ENCODE measurements at regions not wholly inside any gene's neighbourhood (a gene's known extent, or its start where the extent isn't known, plus 50 kb on each side); places are given as distances from the start of the nearest gene placed in this dataset.

DNA sequence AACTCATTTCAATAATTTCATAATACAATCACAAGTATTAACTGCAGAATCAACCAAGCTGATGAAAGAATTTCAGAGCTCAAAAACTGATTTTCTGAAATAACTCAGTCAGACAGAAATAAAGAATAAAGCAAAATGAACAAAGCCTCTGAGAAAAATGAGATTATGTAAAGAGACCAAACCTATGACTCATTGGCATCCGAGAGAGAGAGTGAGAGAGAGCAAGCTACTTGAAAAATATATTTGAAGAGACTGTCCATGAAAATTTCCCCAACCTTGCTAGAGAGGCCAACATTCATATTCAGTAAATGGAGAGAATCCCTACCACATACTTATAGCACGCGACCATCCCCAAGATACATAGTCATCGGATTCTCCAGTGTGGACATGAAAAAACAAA is 1376.4 kb downstream of the CDH11 start:
- no peak for DNase-seq

DNA sequence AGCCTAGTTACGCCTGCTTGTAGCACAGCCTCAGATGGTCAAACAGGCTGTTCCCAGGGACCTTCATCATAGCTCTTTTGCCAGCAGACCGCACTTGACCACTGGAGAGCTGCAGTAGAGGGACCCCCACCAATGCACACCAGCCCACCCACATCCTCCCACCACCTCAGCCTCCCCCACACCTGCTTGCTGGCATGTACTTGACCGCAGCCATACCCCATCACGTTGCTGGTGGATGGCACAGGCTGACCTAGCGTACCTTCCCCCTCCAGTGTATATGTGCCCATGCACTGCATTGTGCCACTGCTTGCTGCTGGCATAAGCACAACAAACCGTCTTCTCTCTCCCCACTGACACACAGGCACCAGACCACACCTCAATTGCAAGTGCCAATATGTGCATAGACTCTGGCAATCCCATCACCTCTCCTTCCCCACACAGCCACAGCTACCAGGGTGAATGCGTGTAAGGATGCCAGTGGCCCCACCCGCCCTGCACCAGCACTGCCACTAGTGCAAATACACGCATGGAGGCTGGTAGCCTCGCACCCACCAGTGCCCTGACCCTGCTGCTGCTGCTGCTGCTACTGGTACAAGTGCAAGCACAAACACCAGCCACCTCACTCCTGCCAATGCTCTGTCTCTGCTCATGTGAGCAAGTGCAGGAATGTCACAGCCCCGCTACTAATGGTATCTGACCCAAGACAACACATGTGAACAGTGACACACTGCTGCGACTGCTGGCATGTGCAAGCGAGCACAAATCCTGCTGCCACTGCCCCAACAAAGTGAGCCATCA is 1377.6 kb downstream of the CDH11 start:
- no peak for DNase-seq

DNA sequence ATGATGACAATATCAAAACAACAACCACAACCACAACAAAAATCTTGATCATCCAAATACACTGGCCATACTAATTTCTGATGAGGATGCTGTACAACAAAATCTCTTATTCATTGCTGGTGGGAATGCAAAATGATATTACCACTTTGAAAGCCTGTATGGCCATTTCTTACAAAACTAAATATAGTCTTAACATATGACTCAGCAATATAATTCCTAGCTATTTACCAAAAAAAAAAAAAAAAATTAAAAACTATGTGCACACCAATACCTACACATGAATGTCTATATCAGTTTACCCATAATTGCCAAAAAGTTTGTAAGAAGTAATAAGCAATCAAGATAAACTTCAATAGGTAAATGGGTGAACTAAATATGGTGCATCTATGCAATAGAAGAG is 1379.7 kb downstream of the CDH11 start:
- DNase-seq = no peak

DNA sequence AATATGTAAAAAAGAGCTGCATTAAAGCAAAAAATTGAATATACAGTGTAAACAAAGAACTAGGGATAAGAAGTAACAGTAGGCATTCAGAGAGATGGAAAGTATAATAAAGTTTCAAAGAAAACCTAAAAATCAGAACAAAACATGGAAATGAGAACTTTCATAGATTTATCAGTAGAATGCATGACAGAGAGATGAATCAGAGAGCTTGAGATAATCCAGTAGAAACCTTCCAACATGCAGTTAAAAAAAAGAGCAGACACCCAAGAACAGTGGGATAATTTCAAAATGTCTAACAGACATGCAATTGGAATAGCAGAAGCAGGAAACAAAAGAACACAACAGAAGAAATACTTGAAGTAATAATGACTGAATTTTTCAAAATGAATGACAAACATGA is 1384.2 kb downstream of the CDH11 start:
- no peak for DNase-seq

DNA sequence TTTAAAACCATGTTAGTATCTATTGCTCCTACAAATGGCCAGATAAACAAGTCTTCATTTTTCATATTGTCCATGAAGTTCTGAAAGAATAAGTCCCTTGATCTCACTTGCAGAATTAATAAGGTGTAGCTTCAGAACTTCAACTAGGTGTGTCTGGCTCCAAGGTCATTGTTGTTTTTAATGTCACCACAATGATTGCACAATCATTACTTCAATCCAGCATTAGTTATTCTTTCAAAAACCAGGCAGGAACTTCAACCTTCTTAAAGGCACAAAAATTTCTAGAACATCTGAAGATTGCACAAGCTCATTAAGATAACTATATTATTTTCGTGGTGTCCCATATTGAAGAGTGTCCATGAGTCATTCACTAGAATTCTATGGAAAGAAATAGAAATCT is 1386.4 kb downstream of the CDH11 start:
- no peak for DNase-seq

DNA sequence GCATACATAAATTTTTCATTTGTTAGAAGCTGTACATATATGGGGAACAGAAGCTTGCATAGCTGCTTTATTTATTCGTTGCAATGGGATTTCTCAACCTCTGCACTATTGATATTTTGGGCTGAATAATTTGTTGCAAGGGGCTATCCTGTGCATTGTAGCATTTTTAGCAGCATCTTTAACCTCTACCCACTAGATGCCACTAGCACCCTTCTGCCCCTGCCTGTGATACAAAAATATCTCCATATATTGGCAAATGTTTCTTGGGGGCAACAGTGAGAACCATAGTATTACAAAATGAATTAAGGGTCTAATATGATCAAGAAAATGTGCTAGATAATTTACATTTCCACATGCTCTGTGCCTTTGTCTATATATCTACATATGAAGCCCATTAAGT is 1401.0 kb downstream of the CDH11 start:
- DNase-seq = no peak

DNA sequence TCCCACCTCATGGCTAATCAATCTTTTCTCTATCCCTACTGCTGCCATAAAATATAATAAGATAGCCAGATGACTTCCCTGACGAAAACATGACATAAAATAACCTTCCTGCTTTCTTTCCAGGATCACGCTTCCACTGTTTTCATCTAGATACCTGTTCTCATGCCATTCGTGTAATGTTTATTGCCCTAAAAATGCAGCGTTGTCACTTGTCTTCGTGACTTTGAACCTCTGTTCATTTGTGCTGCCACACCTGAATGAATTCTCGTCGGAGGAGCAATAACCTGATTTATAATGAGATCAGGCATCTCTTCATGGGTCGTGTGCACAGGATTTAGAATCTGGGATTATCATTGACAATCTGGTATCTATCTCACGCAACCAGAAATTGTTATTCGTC is 1401.9 kb downstream of the CDH11 start:
- DNase-seq = no peak

DNA sequence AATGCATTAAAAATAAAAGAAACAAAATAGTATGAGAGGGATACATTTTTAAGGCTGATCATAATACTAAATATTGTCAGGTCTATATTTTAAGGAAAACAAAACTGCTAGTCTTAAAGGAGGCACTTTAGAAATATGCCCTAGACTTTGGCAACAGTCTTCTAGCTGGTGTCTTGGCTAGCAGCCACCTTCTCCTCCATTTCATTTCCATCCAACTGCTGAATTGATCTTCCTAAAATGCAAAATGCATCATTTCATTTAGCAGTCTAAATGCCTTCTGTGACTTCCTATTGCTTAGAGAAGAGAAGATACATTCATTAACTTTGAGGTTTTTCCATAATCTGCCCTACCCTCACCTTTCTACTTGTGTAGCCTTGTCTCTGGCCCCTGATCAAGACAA is 1404.1 kb downstream of the CDH11 start:
- DNase-seq = no peak

DNA sequence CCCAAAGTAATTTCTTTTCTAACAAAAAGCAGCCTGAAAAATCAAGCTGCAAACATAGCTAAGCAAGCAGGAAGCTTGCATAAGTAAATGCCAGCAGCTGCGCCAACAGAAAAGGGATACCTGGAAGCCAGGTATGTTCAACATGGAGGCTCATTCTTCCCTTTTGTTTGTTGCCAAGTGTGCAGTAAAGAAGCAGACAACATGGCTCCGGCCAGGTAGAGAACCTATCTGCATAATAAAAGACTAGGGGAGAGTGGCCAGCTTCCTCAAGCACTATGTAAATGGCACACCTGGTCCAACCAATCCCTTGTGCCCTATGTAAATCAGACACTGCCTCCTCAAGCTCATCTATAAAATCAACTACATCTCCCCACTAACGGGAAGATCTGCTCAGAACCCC is 1407.0 kb downstream of the CDH11 start:
- DNase-seq = no peak

DNA sequence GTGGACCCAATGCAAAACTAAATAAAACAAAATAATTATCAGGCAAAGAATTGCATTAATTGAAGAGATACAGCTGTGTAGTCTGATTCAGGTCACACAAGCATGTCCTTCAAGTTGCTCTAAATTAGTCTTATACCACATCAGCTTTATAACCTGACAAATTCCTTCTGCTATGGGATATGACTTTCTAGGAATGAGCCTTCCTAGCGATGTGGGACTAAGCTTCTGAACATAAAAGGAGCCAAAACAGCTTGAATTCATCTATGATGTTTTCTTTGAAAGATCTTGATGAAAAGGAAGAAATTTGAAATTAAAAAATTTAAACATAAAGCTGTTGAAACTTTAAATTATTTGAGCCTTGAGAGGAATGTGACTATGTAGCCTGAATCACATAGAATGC is 1409.1 kb downstream of the CDH11 start:
- no peak for DNase-seq

DNA sequence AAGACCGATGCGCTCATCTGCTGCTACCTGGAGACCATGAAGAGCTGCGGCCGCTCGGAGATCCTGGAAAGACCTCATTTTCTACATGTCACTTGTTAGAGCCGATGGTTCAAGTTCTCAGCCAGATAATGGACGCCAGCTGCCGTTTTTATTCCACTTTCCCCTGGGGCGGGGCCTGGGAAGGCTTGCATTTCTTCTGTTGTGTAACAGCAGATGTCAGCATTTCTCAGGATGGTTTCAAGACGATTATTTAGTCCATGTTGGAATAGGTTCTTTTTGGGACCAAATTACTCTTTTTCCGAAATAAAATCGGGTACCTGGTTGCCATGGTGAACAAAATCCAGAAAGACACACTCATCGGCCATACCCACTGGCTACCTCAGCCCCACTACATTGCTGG is 1418.3 kb downstream of the CDH11 start:
- no peak for DNase-seq

DNA sequence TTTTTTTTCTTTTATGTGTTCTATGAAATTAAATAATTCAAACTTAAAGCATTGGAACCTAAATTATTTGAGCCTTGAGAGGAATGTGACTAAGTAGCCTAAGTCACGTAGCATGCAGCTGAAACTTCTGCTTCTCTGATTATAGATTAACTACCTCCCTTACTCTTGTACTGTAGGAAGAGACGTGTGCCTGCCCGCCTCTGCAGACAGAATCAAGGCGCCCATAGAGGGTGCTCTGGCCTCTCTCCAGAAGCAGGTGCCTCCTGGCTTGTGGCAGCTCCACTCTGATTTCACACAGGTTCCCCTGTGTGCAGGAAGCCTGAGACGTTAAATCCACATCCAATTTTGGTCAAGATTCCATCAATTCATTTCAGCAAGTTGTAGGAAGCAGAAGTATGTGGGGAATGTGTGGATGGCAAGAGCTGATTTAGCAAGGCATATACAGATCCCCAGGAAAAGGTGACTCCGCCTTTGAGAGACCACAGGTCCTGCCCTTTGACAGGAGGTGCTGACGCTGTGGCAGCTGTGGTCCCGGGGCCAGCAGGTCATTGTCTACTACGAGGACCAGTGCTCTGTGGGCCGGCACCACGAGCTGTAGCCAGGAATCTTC is 1418.8 kb downstream of the CDH11 start:
- DNase-seq = no peak

DNA sequence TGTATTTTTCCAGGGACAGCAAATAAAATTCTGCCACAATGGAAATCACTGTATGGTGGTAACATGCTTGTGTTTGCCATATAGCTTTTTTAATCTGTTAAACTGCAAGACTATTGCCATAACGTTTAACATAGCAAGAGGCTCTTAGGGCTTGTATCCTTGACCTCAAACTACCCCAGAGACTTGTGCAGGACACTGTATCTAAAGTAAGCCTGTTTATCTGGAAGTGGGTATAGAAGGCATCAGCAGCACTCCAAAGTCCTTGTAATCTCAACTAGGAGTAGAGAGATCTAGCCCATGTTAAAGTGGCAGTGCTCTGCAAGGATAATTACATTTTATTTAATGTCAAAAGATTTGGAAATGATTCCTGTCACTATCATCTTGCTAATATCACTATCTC is 1424.1 kb downstream of the CDH11 start:
- DNase-seq = no peak

DNA sequence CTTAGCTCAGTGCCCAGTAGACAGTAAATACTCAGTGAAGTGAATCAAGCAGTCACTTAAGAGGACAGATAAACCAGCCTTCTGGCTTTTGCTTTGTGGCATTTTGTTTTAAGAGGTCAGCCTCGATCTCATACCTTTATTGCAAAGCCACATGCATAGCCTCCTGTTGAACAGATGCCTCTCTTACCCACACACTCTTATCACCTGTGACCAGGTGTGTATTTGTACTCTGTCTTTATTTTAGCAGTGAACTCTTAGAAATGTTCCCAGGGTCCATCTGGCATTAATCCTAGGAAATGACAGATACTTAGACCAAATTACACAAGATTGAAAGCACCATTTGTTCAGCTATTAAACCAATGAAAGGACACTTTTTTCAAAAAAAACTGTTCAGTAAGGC is 1426.5 kb downstream of the CDH11 start:
- DNase-seq = no peak

DNA sequence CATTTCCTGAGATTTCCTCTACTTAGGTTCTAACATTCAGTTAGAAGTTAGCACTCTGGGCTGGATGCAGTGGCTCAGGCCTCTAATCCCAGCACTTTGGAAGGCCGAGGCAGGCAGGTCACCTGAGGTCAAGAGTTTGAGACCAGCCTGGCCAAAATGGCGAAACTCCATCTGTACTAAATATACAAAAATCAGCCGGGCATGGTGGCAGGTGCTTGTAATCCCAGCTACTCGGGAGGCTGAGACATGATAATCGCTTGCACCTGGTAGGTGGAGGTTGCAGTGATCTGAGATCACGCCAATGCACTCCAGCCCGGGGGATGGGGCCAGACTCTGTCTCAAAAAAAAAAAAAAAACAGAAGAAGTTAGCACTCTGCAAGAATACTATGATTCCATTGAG is 1430.9 kb downstream of the CDH11 start:
- no peak for DNase-seq

DNA sequence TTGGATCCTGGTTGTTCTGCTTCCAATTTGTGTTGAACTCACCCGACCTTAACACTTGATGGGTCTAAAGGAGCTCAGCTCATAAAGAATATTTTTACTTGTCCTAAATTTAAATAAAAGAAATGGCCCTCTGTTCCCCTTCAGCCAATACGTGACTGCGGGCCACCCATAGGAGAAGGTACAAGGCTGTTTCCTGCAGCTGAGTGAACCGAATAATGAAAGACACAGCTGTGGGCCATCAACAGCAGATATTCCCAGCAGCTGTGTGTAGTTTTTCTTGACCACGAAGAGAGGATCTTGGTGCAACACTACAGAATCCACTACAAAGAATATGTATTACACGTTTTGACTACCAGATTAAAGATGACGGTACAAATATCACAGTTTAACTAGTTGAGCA is 1431.6 kb downstream of the CDH11 start:
- DNase-seq = no peak

DNA sequence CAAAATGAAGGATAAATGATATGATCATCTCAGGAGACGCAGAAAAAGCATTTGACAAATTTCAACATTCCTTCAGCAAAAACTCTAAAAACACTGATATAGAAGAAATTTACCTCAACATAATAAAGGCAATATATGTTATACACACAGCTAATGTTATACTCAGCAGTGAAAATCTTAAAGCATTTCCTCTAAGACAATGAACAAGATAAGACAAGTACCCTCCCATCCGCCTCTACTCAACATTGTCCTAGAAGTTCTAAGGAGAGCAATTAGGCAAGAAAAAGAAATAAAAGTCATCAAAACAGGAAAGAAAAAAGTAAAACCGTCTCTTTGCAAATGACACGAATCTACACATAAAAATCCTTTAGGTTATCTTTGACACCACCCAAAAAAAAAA is 1432.8 kb downstream of the CDH11 start:
- DNase-seq = no peak

DNA sequence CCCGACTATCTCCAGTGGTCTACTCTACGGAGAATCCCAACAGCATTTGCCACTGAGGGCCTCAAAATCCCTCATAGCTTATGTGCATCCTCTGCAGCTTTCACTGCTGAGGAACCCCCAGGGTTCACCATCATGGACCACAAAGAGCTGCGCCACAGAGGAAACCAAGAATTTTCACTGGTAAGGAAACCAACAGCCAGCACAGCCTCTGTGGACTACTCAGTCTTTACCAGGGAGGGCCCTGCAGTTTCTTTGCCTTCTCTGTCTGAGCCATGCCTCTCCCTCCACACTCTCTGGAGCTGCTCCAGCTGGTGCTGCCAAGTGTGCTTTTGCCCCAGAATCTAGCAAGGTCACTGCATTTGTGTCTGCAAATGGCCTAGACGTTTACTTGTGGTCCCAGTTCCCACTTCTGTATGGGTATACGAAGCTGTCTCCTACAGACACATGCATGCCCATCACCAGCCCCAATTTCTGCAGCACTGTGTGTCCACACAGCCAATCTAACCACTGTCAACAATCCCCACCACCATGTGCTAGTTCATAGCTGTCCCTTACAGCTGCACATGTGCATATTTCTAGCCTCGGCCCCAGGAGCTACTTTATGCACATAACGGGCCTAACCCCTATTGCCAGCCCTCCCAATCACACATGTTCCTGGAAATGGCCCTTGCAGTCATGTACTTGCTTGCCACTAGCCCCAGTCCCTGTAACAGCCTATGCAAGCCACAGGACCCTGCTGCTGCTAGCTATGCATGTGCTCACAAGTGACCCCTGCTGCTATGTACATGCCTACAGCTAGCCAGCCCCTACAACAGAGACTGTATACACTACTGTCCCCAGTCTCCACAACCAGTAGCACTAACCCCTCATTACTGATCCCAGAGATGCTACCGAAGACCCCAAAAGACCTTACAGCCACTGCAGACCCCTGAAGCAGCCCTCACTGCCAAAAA is 1437.4 kb downstream of the CDH11 start:
- DNase-seq = no peak

DNA sequence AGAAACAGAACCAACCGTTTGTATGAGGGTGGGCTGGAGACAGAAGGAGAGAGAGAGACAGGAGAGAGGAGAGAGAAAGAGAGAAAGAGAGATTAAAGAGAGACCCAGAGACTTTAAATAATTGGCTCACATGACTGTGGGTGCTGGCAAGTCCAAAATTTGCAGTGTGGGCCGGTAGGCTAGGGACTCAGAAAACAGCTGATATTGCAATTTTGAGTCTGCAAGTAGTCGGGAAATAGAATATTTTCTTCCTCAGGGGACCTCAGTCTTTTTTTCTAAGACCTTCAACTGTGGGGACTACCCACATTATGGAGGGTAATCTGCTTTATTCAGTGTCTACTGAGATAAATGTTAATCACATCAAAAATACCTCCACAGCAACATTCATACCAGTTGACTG is 1439.0 kb downstream of the CDH11 start:
- no peak for DNase-seq

DNA sequence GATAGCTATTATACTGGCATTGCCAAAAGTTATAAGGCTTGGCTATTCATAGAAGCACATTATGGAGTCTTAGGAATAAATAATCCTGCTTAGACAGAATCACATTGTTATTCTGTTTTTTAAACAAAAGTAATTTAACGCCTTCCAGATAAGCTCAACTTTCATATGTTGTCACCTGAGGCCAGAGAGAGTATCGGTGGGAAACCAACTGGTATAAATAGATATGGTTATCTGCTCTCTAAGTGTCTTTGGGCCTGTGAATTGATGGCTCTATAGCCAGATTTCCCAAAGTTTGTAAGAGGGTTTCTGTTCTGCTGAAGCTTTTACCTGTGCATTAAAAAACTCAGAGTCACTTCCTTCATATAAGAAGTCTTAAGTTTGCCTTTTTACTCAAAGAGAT is 1449.4 kb downstream of the CDH11 start:
- no peak for DNase-seq

DNA sequence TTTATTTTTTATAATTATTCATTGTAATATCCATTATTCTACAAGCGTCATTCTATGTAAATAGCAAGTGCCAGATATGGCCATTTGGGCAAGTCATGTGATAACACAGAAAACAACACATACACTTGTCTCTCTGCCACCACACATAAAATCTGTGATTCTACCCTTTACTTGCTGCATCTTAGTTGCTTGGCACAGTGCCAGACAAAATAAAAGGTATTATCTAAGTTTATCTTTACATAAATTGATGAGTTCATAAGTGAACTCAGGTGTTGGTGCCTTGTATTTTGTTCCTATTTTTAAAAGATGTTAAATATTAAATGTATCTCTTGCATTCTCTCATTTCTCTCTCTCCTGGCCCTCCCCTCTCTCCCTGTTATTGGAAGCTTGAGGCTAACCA is 1458.7 kb downstream of the CDH11 start:
- DNase-seq = no peak

DNA sequence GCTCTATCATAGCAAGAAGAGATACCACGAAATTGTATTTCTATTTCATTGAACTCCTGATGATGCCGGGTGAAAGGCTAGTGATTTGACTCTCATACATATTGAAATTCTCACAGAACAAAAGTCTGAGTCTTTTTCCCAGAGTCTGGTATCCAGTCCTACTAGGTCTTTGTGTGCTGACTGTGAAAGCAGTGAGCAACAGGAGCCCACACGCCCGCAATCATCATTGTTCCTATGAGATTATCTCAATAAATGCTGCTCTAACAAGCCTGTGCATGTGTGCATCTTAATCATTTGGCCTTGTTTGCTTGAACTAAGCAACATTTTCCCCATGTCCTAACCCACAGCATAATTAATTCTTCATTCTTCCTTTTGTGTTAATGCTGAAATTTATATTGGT is 1466.0 kb downstream of the CDH11 start:
- no peak for DNase-seq

DNA sequence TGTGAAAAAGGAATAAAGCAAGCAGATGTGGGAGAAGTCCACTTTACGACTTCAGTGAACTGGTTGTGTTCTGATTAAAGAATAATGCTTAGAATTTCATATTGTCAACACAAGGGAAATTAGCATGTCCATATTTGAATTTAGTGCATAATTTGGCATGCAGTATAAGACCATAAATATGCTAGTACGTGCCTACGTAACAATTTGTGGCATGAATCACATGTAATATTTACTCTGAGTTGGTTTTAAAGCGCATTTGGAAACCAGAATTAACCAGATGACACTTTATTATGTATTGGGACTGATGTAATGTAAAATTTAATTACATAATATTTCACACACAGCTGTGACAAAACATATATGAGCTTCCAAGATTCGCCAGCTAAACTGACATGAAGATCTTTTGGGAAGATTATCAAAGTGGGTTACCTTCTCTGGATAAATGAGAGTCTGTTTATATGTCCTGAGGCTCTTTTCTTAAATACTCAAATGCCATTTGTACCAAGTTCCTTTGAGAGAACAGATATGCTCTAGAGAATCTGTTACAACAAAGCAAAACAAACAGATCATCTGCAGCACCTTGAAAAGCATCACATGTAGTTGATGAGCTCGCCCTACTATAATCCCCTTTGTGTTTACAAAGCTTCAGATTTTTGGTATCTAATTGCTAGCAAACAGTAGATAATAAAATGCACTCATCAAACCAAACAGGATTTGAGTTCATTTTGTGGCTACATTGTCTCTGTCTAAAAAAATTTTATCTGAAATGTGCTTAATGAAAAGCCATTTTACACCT is 1468.6 kb downstream of the CDH11 start:
- no peak for DNase-seq
